ENCODE measurements at regions not wholly inside any gene's neighbourhood (a gene's known extent, or its start where the extent isn't known, plus 50 kb on each side); places are given as distances from the start of the nearest gene placed in this dataset.

DNA sequence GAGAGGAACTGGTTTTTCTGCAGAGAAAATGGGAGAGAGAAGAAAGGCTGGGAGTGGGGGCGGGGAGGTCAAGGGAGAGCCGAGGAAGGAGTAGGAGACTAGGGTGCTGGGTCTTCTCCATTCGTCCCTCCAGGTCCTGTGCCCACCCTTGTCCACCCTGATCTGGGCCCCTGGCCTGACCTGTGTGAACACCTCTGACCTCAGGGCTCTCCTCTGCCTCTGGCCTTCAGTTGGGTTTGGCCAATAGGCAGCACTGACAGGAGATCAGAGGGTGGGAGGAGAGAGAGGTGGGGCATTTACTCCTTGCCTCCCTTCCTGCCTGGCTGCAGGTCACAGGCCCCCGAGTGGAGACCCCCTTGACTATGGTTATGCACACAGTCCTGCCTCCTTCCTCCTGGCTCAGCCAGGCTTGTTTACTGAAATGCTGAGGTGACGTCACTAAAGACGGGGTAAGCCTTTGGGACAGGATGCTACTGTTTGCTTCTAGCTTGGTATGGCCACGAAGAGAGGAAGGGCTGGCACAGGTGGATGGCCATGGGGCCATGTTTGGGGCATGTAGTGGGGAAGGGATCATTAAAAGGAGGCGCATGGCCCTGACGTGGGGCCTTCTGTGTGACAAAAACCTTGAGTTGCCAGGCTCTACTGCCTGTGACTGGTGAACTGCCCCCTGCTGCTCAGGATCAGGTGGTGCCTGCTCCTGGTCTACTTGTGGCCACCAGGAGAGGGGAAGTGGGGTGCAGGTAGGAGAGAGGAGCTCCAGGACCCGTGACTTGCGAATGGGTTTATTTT, 248.7 kb upstream of the CSF3R start:
- POLR2A ChIA-PET, result no interaction called here
- peaks cover 50% of the 10 kb centered on the region for H3K27me3 Mint-ChIP-seq

DNA sequence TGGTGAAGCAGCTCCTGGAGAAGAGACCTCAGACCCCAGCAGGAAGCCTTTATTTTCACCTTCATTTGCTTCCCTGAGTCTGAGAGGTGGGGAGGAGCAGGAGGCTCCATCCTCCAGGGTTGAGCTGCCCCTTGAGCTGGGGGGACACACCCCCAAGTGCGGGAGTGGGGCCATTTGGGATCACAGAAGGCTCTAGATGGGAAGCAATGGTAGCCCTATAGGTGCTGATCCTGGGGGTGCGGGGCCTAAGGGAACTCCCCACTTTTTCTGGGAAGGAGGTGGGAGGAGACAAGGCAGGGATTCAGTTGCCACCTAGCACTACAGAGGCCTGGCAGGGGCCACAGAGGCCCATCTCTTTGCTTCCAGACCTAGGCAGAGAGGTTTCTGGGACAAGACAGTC, 247.9 kb upstream of the CSF3R start:
- no peak overlapping the region for H3K4me2 ChIP-seq (replicated peaks; ENCODE audit: low read depth, low read length, poor library complexity, severe bottlenecking)
- TF ChIP-seq, protein P1, sequence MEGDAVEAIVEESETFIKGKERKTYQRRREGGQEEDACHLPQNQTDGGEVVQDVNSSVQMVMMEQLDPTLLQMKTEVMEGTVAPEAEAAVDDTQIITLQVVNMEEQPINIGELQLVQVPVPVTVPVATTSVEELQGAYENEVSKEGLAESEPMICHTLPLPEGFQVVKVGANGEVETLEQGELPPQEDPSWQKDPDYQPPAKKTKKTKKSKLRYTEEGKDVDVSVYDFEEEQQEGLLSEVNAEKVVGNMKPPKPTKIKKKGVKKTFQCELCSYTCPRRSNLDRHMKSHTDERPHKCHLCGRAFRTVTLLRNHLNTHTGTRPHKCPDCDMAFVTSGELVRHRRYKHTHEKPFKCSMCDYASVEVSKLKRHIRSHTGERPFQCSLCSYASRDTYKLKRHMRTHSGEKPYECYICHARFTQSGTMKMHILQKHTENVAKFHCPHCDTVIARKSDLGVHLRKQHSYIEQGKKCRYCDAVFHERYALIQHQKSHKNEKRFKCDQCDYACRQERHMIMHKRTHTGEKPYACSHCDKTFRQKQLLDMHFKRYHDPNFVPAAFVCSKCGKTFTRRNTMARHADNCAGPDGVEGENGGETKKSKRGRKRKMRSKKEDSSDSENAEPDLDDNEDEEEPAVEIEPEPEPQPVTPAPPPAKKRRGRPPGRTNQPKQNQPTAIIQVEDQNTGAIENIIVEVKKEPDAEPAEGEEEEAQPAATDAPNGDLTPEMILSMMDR (IDR thresholded peaks at IDR 0.05), result no peak
- no peak for TF ChIP-seq EZH2 (IDR thresholded peaks at IDR 0.05; ENCODE audit: borderline replicate concordance, insufficient read depth, low read depth, low read length, poor library complexity, severe bottlenecking)
- H3K4me3 Mint-ChIP-seq, result no peak overlapping the region
- peaks cover 44% of the 10 kb centered on the region for H3K27me3 Mint-ChIP-seq
- no peak overlapping the region for H3K4me3 ChIP-seq (ENCODE audit: control extremely low read depth in 1 of 5, extremely low read depth in 1 of 5, insufficient read depth in 1 of 5, low read depth in 2 of 5, low read length in 4 of 5)
- H3K27me3 ChIP-seq (replicated peaks in 1 of 4; ENCODE audit: control extremely low read depth in 1 of 4, control insufficient read depth in 3 of 4, insufficient read depth in 4 of 4, low read length in 3 of 4), result peaks cover 0 to 12% (median 0%) of the 10 kb centered on the region in 4 experiments
- no peak overlapping the region for H2AFZ ChIP-seq (ENCODE audit: insufficient read depth, low read depth, low read length, poor library complexity, severe bottlenecking)
- H3K4me1 ChIP-seq (ENCODE audit: control insufficient read depth in 2 of 2, insufficient read depth in 2 of 2, low read length in 2 of 2), result no peaks in the 10 kb centered on the region
- H3K27ac Mint-ChIP-seq, result no peak overlapping the region
- no peak for DNase-seq
- CTCF ChIA-PET, result no interaction called here
- H3K9me3 Mint-ChIP-seq (ENCODE audit: insufficient read depth), result no peaks in the 10 kb centered on the region
- no peaks in the 10 kb centered on the region for H3K4me1 Mint-ChIP-seq
- no peak for ATAC-seq (ENCODE audit: low read depth)
- POLR2A ChIA-PET, result no interaction called here
- intact Hi-C loops (cut with micrococcal nuclease), result no loop called here
- H3K9me3 ChIP-seq (ENCODE audit: control extremely low read depth in 1 of 3, control insufficient read depth in 2 of 3, insufficient read depth in 1 of 3, low read length in 2 of 3), result peaks cover 0 to 5% (median 0%) of the 10 kb centered on the region in 3 donors
- H3K79me2 ChIP-seq (ENCODE audit: control insufficient read depth, insufficient read depth, low read length), result no peaks in the 10 kb centered on the region
- no peaks in the 10 kb centered on the region for H4K20me1 ChIP-seq (ENCODE audit: control insufficient read depth, insufficient read depth, low read length, poor library complexity, severe bottlenecking)
- H3K36me3 ChIP-seq (replicated peaks in 1 of 2; ENCODE audit: control extremely low read depth in 1 of 2, control insufficient read depth in 1 of 2, extremely low read depth in 1 of 2, insufficient read depth in 2 of 2, low read length in 1 of 2), result no peaks in the 10 kb centered on the region
- WGBS (ENCODE audit: insufficient coverage), result 64% methylated on average over 2 of the region's 2 CpGs
- H3K9ac ChIP-seq (ENCODE audit: low read length), result no peak overlapping the region
- H3K27ac ChIP-seq (ENCODE audit: low read length in 2 of 2), result no peak overlapping the region

More for the DNA sequence above, 248.7 kb upstream of the CSF3R start:
- Histone ChIP-seq H3K4me1 (ENCODE audit: control insufficient read depth in 2 of 2, insufficient read depth in 2 of 2, low read length in 2 of 2) (no peaks in the 10 kb centered on the region), H3K27ac (ENCODE audit: low read length in 2 of 2) (no peak overlapping the region), H2AFZ (ENCODE audit: insufficient read depth, low read depth, low read length, poor library complexity, severe bottlenecking) (no peak overlapping the region), H3K27me3 (replicated peaks in 1 of 4; ENCODE audit: control extremely low read depth in 1 of 4, control insufficient read depth in 3 of 4, insufficient read depth in 4 of 4, low read length in 3 of 4) (peaks cover 0 to 15% (median 0%) of the 10 kb centered on the region in 4 experiments), H3K79me2 (ENCODE audit: control insufficient read depth, insufficient read depth, low read length) (no peaks in the 10 kb centered on the region), H3K9me3 (ENCODE audit: control extremely low read depth in 1 of 3, control insufficient read depth in 2 of 3, insufficient read depth in 1 of 3, low read length in 2 of 3) (peaks cover 0 to 1% (median 0%) of the 10 kb centered on the region in 3 donors), H3K36me3 (replicated peaks in 1 of 2; ENCODE audit: control extremely low read depth in 1 of 2, control insufficient read depth in 1 of 2, extremely low read depth in 1 of 2, insufficient read depth in 2 of 2, low read length in 1 of 2) (no peaks in the 10 kb centered on the region), H3K4me3 (ENCODE audit: control extremely low read depth in 1 of 5, extremely low read depth in 1 of 5, insufficient read depth in 1 of 5, low read depth in 2 of 5, low read length in 4 of 5) (no peak overlapping the region), H4K20me1 (ENCODE audit: control insufficient read depth, insufficient read depth, low read length, poor library complexity, severe bottlenecking) (no peaks in the 10 kb centered on the region), H3K9ac (ENCODE audit: low read length) (no peak overlapping the region), H3K4me2 (replicated peaks; ENCODE audit: low read depth, low read length, poor library complexity, severe bottlenecking) (no peak overlapping the region)
- no peak for ATAC-seq (ENCODE audit: low read depth)
- Mint-ChIP-seq H3K27ac (no peak overlapping the region), H3K4me3 (no peak overlapping the region), H3K9me3 (ENCODE audit: insufficient read depth) (no peaks in the 10 kb centered on the region), H3K4me1 (no peaks in the 10 kb centered on the region)
- intact Hi-C loops (cut with micrococcal nuclease), result no loop called here
- CTCF ChIA-PET, result no interaction called here
- TF ChIP-seq EZH2 (IDR thresholded peaks at IDR 0.05; ENCODE audit: borderline replicate concordance, insufficient read depth, low read depth, low read length, poor library complexity, severe bottlenecking), result no peak
- TF ChIP-seq, protein P1 (IDR thresholded peaks at IDR 0.05), result no peak
- DNase-seq, result no peak
- WGBS (ENCODE audit: insufficient coverage), result 68% methylated on average over 11 of the region's 11 CpGs

Data from B cell (primary cell).